ENCODE measurements at regions not wholly inside any gene's neighbourhood (a gene's known extent, or its start where the extent isn't known, plus 50 kb on each side); places are given as distances from the start of the nearest gene placed in this dataset.

- no peak for TF ChIP-seq CTCF (IDR thresholded peaks at IDR 0.05; ENCODE audit: insufficient read depth in 1 of 2, low read depth in 1 of 2, low read length in 1 of 2, severe bottlenecking in 1 of 2, unreplicated experiment in 1 of 2)
Measured at GRCh38 chr11:64453466-64453865, 94.5 kb downstream of the RPS6KA4 start.

GRCh38 chr11:64455456-64456261 lies 96.7 kb downstream of the RPS6KA4 start:
- no TSS peak for BruUV-seq (replicated peaks)
- Histone ChIP-seq H3K9me3 (no peaks in the 10 kb centered on the region), H3K36me3 (ENCODE audit: control insufficient read depth, insufficient read depth, low read length) (no peaks in the 10 kb centered on the region), H3K4me3 (ENCODE audit: low read depth, low read length) (no peak overlapping the region), H3K27me3 (replicated peaks; ENCODE audit: control insufficient read depth, insufficient read depth, low read length) (no peaks in the 10 kb centered on the region), H3K4me1 (no peaks in the 10 kb centered on the region)
- H3K4me1 Mint-ChIP-seq (ENCODE audit: low read depth, unreplicated experiment), result no peaks in the 10 kb centered on the region
- H3K27ac Mint-ChIP-seq (ENCODE audit: unreplicated experiment), result no peak overlapping the region
- H3K27me3 Mint-ChIP-seq (ENCODE audit: insufficient read depth, unreplicated experiment), result no peaks in the 10 kb centered on the region
- H3K36me3 Mint-ChIP-seq (ENCODE audit: insufficient read depth, unreplicated experiment), result no peaks in the 10 kb centered on the region
- no peak for DNase-seq
- H3K9me3 Mint-ChIP-seq (ENCODE audit: unreplicated experiment), result no peaks in the 10 kb centered on the region
- no peak for TF ChIP-seq CTCF (IDR thresholded peaks at IDR 0.05; ENCODE audit: insufficient read depth in 1 of 2, low read depth in 1 of 2, low read length in 1 of 2, severe bottlenecking in 1 of 2, unreplicated experiment in 1 of 2)
- POLR2A ChIA-PET, result no interaction called here
- no peak overlapping the region for H3K4me3 Mint-ChIP-seq (ENCODE audit: unreplicated experiment)
- intact Hi-C loops (cut with micrococcal nuclease; ENCODE audit: unreplicated experiment), result no loop called here
- CTCF ChIA-PET, result no interaction called here

More at GRCh38 chr11:64453466-64453865, 94.5 kb downstream of the RPS6KA4 start:
- peaks cover 17% of the 10 kb centered on the region for H3K4me1 Mint-ChIP-seq (ENCODE audit: low read depth, unreplicated experiment)
- no peak overlapping the region for H3K27ac Mint-ChIP-seq (ENCODE audit: unreplicated experiment)
- no peaks in the 10 kb centered on the region for H3K9me3 ChIP-seq
- ChIA-PET POLR2A (no interaction called here), CTCF (interaction anchor here (0.6 kb wide), 1 partner anchor 72 kb away, joined by 5 read pairs; no protein-coding TSS in a partner anchor)
- H3K27me3 Mint-ChIP-seq (ENCODE audit: insufficient read depth, unreplicated experiment), result no peaks in the 10 kb centered on the region
- intact Hi-C loops (cut with micrococcal nuclease; ENCODE audit: unreplicated experiment), result no loop called here
- H3K4me3 ChIP-seq (ENCODE audit: low read depth, low read length), result no peak overlapping the region
- no peak overlapping the region for H3K4me3 Mint-ChIP-seq (ENCODE audit: unreplicated experiment)
- peaks cover 14% of the 10 kb centered on the region for H3K36me3 Mint-ChIP-seq (ENCODE audit: insufficient read depth, unreplicated experiment)
- DNase-seq, result no peak
- H3K9me3 Mint-ChIP-seq (ENCODE audit: unreplicated experiment), result no peaks in the 10 kb centered on the region
- peaks cover 9% of the 10 kb centered on the region for H3K4me1 ChIP-seq
- no peaks in the 10 kb centered on the region for H3K36me3 ChIP-seq (ENCODE audit: control insufficient read depth, insufficient read depth, low read length)
- BruUV-seq (replicated peaks), result no TSS peak
- H3K27me3 ChIP-seq (replicated peaks; ENCODE audit: control insufficient read depth, insufficient read depth, low read length), result no peaks in the 10 kb centered on the region; the same call in 1 of the 2 replicates

- H3K9me3 Mint-ChIP-seq (ENCODE audit: unreplicated experiment), result no peaks in the 10 kb centered on the region
- no peak for TF ChIP-seq CTCF (IDR thresholded peaks at IDR 0.05; ENCODE audit: insufficient read depth in 1 of 2, low read depth in 1 of 2, low read length in 1 of 2, severe bottlenecking in 1 of 2, unreplicated experiment in 1 of 2)
- no peak overlapping the region for H3K4me3 ChIP-seq (ENCODE audit: low read depth, low read length)
- H3K9me3 ChIP-seq, result no peaks in the 10 kb centered on the region
- H3K4me3 Mint-ChIP-seq (ENCODE audit: unreplicated experiment), result no peak overlapping the region
- no peaks in the 10 kb centered on the region for H3K4me1 Mint-ChIP-seq (ENCODE audit: low read depth, unreplicated experiment)
- ChIA-PET CTCF (interaction anchor here (0.6 kb wide), 1 partner anchor 393 kb away, joined by 3 read pairs; no protein-coding TSS in a partner anchor), POLR2A (no interaction called here)
- BruUV-seq (replicated peaks), result no TSS peak
- intact Hi-C loops (cut with micrococcal nuclease; ENCODE audit: unreplicated experiment), result no loop called here
- no peaks in the 10 kb centered on the region for H3K36me3 Mint-ChIP-seq (ENCODE audit: insufficient read depth, unreplicated experiment)
- no peaks in the 10 kb centered on the region for H3K36me3 ChIP-seq (ENCODE audit: control insufficient read depth, insufficient read depth, low read length)
- DNase-seq, result no peak
- no peak overlapping the region for H3K27ac Mint-ChIP-seq (ENCODE audit: unreplicated experiment)
- H3K4me1 ChIP-seq, result no peaks in the 10 kb centered on the region
- H3K27me3 Mint-ChIP-seq (ENCODE audit: insufficient read depth, unreplicated experiment), result no peaks in the 10 kb centered on the region
- no peaks in the 10 kb centered on the region for H3K27me3 ChIP-seq (replicated peaks; ENCODE audit: control insufficient read depth, insufficient read depth, low read length)
Measured at GRCh38 chr11:64456509-64457320, 97.8 kb downstream of the RPS6KA4 start.

Data from Caco-2 (cell line).